GM13977 (cell line): ENCODE measurements at regions not wholly inside any gene's neighbourhood (a gene's known extent, or its start where the extent isn't known, plus 50 kb on each side); places are given as distances from the start of the nearest gene placed in this dataset.

Experiments used
- DNase-seq: peaks from one replicate; pipeline ENCODE4 v3.0.0; 2012; ENCODE audit warnings: low spot score
- CTCF ChIP-seq: IDR thresholded peaks from 2 replicates; pipeline ENCODE4 v1.5.1; 2012; ENCODE audit warnings: mild to moderate bottlenecking, control low read depth; ENCODE audit not compliant: insufficient read depth; ENCODE audit errors: extremely low read depth, missing control alignments
- in situ Hi-C: fragments of 300-500 bp; cut with MboI; formaldehyde crosslinking; loops from one replicate; pipeline ENCODE4 v1.12.0; 2022; ENCODE audit warnings: low sequenced_read_pairs, low pct_unique_long_range_greater_than_20kb, mixed read lengths, inconsistent platforms; ENCODE audit not compliant: unreplicated experiment

DNA sequence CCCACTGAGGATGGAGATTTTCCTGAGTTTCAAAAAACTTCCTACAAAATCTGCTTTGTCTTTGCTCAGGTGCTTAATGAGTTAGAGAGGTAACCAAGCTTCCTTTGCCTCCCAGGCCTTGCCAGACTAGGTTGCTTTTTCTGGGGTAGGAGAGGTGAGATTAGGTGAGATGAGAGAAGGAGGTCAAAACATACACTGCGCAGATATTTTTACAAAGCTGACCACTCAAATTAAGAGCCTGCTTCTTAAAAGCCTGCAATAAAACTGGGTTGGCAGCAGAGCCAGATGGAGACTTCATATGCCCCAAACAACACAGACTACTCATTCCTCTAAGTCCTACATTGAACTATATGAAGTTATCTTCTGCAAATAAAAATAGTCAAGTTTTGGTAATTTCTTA lies 352.5 kb downstream of the NUF2 start:
- DNase-seq, result no peak
- no peak for TF ChIP-seq CTCF
- in situ Hi-C loops, result no loop called here

GRCh38 chr1:163684785-163685184 lies 363.0 kb downstream of the NUF2 start:
- TF ChIP-seq CTCF, result no peak
- in situ Hi-C loops, result no loop called here
- DNase-seq, result no peak

GRCh38 chr1:163692266-163692665 lies 370.5 kb downstream of the NUF2 start:
- in situ Hi-C loops, result no loop called here
- no peak for DNase-seq
- TF ChIP-seq CTCF, result no peak

DNA sequence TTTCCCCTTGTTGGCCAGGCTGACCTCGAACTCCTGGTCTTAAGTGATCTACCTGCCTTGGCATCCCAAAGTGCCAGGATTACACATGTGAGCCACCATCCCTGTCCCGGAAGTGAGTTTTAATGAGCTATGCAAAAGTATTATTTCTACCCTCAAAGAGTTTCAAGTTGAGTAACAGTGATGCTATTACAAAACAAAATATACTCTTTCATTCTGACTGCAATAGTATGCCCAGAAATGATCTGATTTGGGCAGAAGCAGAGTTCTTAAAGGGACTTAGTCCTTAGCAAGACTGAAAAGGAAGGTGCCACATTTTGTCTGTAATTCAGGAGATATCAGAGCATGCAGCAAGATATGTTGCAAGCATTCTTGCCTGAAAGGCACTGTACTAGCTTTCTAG lies 375.4 kb downstream of the NUF2 start:
- peak; percentile 2 for DNase-seq
- no peak for TF ChIP-seq CTCF
- in situ Hi-C loops, result no loop called here

- TF ChIP-seq CTCF, result no peak
- DNase-seq, result no peak
- in situ Hi-C loops, result no loop called here
Observed at GRCh38 chr1:163701783-163702374, 380.1 kb downstream of the NUF2 start.

DNA sequence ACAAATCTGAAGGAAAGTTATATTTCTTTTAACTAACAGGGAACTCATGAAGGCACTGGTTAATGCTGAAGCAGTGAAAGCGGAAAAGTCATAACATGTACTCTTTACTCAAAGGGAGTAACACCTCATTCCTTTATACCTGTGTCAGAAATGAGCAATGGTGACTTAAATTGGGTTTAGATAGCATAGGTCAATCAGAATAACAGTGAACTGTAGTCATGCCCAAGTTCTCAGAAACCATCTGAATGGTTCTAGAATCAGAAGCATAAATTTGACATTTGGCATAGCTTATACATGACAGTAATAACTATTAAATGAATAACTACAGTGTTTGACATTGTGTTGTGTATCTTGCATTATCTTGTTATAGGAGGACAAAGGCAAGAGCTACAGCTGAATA lies 382.0 kb downstream of the NUF2 start:
- no peak for TF ChIP-seq CTCF
- DNase-seq, result no peak
- in situ Hi-C loops, result no loop called here

- no peak for DNase-seq
- TF ChIP-seq CTCF, result no peak
- in situ Hi-C loops, result no loop called here
Observed at GRCh38 chr1:163706915-163707314, 385.2 kb downstream of the NUF2 start.
